Spleen (tissue), 11 donors: ENCODE measurements at regions not wholly inside any gene's neighbourhood (a gene's known extent, or its start where the extent isn't known, plus 50 kb on each side); places are given as distances from the start of the nearest gene placed in this dataset.
A peak's percentile ranks its signal among the peaks of the same experiment; 100 is the strongest.

ENCODE experiments used
- DNase-seq: peaks from one replicate; pipeline ENCODE4 v3.0.0-alpha.2; 2020
- H3K27ac ChIP-seq, 8 donors: fragments of 200-600 bp; sonication (generic) in 7 of 8; 1 replicate in 4 of 8; 2 replicates in 4 of 8; pipeline versions ENCODE4 v1.5.0 to v1.8.0; 2016 to 2021; ENCODE audit warnings: inconsistent platforms in 4 of 8, mild to moderate bottlenecking in 4 of 8, moderate library complexity in 1 of 8
- H3K27me3 ChIP-seq, 7 donors: fragments of 200-600 bp; sonication (generic) in 6 of 7; replicated peaks in 1 of 7; 1 replicate in 4 of 7; 2 replicates in 3 of 7; pipeline versions ENCODE4 v1.5.0 to v1.8.0; 2016 to 2021; ENCODE audit warnings: inconsistent platforms in 3 of 7, mild to moderate bottlenecking in 1 of 7
- H3K36me3 ChIP-seq, 6 donors: fragments of 200-600 bp; sonication (generic) in 5 of 6; 1 replicate in 4 of 6; 2 replicates in 2 of 6; pipeline versions ENCODE4 v1.5.0 to v1.8.0; 2016 to 2021; ENCODE audit warnings: inconsistent platforms in 2 of 6
- H3K4me1 ChIP-seq, 6 donors: fragments of 200-600 bp; sonication (generic) in 5 of 6; 1 replicate in 3 of 6; 2 replicates in 3 of 6; pipeline versions ENCODE4 v1.5.0 to v1.8.0; 2016 to 2021; ENCODE audit warnings: inconsistent platforms in 3 of 6
- H3K4me3 ChIP-seq, 8 donors: fragments of 200-600 bp; sonication (generic) in 7 of 8; 1 replicate in 4 of 8; 2 replicates in 4 of 8; pipeline versions ENCODE4 v1.5.0 to v1.8.0; 2016 to 2021; ENCODE audit warnings: inconsistent platforms in 4 of 8, mild to moderate bottlenecking in 4 of 8, moderate library complexity in 2 of 8
- H3K9me3 ChIP-seq, 8 donors: fragments of 200-600 bp; sonication (generic) in 7 of 8; 1 replicate in 4 of 8; 2 replicates in 4 of 8; pipeline versions ENCODE4 v1.5.0 to v1.8.0; 2016 to 2021; ENCODE audit warnings: inconsistent platforms in 4 of 8
- POLR2A ChIP-seq, 3 donors: fragments of 450-650 bp; IDR thresholded peaks; one replicate each; pipeline ENCODE4 v1.5.1; 2017; ENCODE audit warnings: antibody characterized with exemption in 3 of 3, mild to moderate bottlenecking in 1 of 3
- POLR2AphosphoS5 ChIP-seq, 3 donors: sonication (generic); formaldehyde crosslinking; IDR thresholded peaks; one replicate each; pipeline ENCODE4 v1.5.1; 2017; ENCODE audit warnings: antibody characterized with exemption in 3 of 3
- WGBS, 5 donors: extraction: QIAGEN DNeasy Blood & Tissue Kit in 3 of 5; methylation state at CpG; one replicate each; pipeline versions ENCODE4 v1.1.5 to v1.1.7; 2013 to 2018; 5-methylcytosine and 5-hydroxymethylcytosine counted together
- intact Hi-C: fragments of 100-400 bp; cut with DNase I; formaldehyde crosslinking; loops from one replicate; pipeline ENCODE4 v1.15.0; 2023; ENCODE audit warnings: low total_unique reads
- TF ChIP-seq, protein P1 (sequence below), 11 experiments: fragments of 200-600 bp in 7 of 11; fragments of 450-650 bp in 4 of 11; sonication (generic) in 4 of 11; IDR thresholded peaks in 8 of 11; conservative IDR thresholded peaks in 3 of 11; 1 replicate in 7 of 11; 2 replicates in 4 of 11; pipeline versions ENCODE4 v1.4.0 to v1.8.0; 2016 to 2021; ENCODE audit warnings: antibody characterized with exemption in 11 of 11, inconsistent platforms in 4 of 11, mild to moderate bottlenecking in 1 of 11
- donor health status: healthy with polysubstance abuse.
- donor health status: DM: no; HTN: no; CAD: no; lungs with moderate emphysema.
- donor health status: DM: no; HTN: no; CAD: no.
- donor health status: Bipolar disorder and iron deficiency.
- donor health status: healthy.
- donor health status: DM: no; HTN: no; CAD: no.
- donor health status: DM: yes; HTN: yes; CAD: no.

DNA sequence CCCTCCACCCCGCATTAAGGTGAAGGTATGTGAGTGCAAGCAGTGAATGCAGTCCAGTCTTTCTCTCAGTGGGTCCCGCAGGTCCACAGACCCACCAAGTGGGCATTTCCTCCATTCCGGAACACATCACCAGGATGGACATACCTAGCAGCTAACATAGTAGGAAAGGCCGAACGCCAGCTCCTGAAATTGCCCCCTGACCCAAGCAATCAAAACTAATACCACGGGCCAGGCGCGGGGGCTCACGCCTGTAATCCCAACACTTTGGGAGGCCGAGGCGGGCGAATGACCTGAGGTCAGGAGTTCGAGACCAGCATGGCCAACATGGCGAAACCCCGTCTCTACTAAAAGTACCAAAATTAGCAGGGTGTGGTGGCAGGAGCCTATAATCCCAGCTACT is 71.7 kb upstream of the VSTM2B start:
- no peak for DNase-seq
- Histone ChIP-seq H3K27ac (no peak overlapping the region), H3K9me3 (peaks cover 0 to 40% (median 22%) of the 10 kb centered on the region in 8 donors), H3K27me3 (peaks cover 0 to 28% (median 0%) of the 10 kb centered on the region in 7 donors), H3K4me3 (no peak overlapping the region), H3K4me1 (no peaks in the 10 kb centered on the region), H3K36me3 (no peaks in the 10 kb centered on the region)
- no peak for TF ChIP-seq POLR2AphosphoS5 (IDR thresholded peaks at IDR 0.05)
- TF ChIP-seq, protein P1, sequence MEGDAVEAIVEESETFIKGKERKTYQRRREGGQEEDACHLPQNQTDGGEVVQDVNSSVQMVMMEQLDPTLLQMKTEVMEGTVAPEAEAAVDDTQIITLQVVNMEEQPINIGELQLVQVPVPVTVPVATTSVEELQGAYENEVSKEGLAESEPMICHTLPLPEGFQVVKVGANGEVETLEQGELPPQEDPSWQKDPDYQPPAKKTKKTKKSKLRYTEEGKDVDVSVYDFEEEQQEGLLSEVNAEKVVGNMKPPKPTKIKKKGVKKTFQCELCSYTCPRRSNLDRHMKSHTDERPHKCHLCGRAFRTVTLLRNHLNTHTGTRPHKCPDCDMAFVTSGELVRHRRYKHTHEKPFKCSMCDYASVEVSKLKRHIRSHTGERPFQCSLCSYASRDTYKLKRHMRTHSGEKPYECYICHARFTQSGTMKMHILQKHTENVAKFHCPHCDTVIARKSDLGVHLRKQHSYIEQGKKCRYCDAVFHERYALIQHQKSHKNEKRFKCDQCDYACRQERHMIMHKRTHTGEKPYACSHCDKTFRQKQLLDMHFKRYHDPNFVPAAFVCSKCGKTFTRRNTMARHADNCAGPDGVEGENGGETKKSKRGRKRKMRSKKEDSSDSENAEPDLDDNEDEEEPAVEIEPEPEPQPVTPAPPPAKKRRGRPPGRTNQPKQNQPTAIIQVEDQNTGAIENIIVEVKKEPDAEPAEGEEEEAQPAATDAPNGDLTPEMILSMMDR (IDR thresholded peaks at IDR 0.05 in 8 of 11, conservative IDR thresholded peaks at IDR 0.05 in 3 of 11), result no peak
- intact Hi-C loops, result no loop called here
- 91 to 97% (median 93%) methylated on average over 12 to 15 of the region's 15 CpGs for WGBS, 5 donors

DNA sequence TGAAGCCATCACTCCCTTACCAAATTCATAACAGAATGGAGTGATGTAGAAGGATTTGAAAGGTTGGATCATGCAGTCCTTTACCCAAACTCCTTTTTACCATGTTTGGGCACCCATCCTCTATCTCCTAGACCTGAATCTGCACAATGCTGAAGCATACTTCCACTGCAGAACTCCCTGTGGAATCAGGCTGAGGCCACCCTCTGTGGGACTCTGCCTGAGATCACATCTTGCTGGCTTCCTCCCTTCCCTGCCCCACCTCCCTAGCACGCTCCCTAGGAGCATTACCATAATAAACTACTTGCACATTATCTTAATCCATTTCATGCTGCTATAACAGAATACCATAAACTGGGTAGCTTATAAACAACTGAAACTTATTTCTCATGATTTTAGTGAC is 68.4 kb upstream of the VSTM2B start:
- Histone ChIP-seq H3K36me3 (no peaks in the 10 kb centered on the region), H3K27ac (no peak overlapping the region), H3K9me3 (peaks cover 0 to 35% (median 22%) of the 10 kb centered on the region in 8 donors), H3K4me1 (no peaks in the 10 kb centered on the region), H3K4me3 (no peak overlapping the region), H3K27me3 (peaks cover 0 to 16% (median 0%) of the 10 kb centered on the region in 7 donors)
- intact Hi-C loops, result no loop called here
- TF ChIP-seq POLR2AphosphoS5 (IDR thresholded peaks at IDR 0.05) (no peak), POLR2A (IDR thresholded peaks at IDR 0.05) (no peak)
- TF ChIP-seq, protein P1 (IDR thresholded peaks at IDR 0.05 in 8 of 11, conservative IDR thresholded peaks at IDR 0.05 in 3 of 11), result no peak
- DNase-seq, result no peak
- WGBS, 5 donors, result 79 to 89% (median 84%) methylated on average over 1 of the region's 1 CpG

DNA sequence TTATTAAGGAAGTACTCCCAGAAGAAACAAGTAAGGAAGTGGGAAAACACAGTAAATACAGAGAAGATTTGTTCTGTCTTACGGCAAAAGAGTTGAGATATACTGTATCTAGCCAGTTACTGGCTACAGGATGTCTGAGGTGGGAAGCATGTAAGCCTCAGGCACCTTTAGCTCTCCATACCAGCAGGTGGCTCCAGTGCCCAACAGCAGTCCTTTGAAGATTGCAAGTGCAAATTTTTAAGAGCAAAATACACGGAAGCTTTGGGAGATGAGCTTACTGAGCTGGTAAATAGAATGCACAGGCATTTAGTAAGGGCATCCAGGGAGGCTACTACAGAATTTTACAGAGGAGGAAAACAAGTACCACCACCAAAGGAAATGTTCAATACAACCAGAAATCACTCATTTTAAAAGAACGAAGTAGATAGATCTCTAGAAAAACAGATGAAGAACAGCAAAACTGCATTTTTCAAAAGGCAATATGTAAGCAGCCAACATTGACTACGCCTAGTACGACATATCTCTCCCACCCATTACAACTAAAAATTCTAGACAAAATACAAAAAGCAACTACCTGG is 57.9 kb upstream of the VSTM2B start:
- TF ChIP-seq POLR2A (IDR thresholded peaks at IDR 0.05), result no peak
- TF ChIP-seq, protein P1 (IDR thresholded peaks at IDR 0.05 in 8 of 11, conservative IDR thresholded peaks at IDR 0.05 in 3 of 11), result peak in 1 of 11 experiments; percentile 18
- no peak for TF ChIP-seq POLR2AphosphoS5 (IDR thresholded peaks at IDR 0.05)

DNA sequence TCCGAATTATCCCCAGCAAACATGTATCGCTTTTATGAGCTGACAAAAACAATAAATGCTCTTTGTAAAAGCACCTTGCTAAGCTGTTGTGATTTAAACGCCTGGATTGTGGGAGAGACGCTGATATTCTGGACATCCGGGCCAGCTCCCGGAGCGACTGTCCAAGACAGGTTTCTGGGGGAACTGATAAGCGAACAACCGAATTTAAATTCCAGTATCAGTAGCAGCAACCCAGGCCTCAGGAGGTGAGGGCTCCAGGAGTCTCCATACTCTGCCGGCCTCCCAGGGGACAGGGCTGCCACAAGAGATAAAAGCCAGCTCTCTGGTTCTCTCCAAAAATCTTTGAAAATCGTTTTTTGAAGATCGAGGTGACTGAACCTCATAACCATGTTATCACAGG is 50.3 kb upstream of the VSTM2B start:
- H3K4me3 ChIP-seq, result no peak overlapping the region
- peaks cover 0 to 12% (median 8%) of the 10 kb centered on the region in 8 donors for H3K9me3 ChIP-seq
- WGBS, 5 donors, result 77 to 85% (median 81%) methylated on average over 12 of the region's 12 CpGs
- DNase-seq, result no peak
- H3K36me3 ChIP-seq, result no peaks in the 10 kb centered on the region
- no peak for TF ChIP-seq POLR2AphosphoS5 (IDR thresholded peaks at IDR 0.05)
- TF ChIP-seq, protein P1 (IDR thresholded peaks at IDR 0.05 in 8 of 11, conservative IDR thresholded peaks at IDR 0.05 in 3 of 11), result no peak
- TF ChIP-seq POLR2A (IDR thresholded peaks at IDR 0.05), result no peak
- intact Hi-C loops, result no loop called here
- no peak overlapping the region for H3K27ac ChIP-seq
- no peaks in the 10 kb centered on the region for H3K4me1 ChIP-seq
- peaks cover 0 to 34% (median 0%) of the 10 kb centered on the region in 7 donors for H3K27me3 ChIP-seq

More for the DNA sequence above, 57.9 kb upstream of the VSTM2B start:
- Histone ChIP-seq H3K36me3 (no peaks in the 10 kb centered on the region), H3K4me1 (no peaks in the 10 kb centered on the region), H3K4me3 (no peak overlapping the region), H3K27me3 (no peaks in the 10 kb centered on the region), H3K27ac (no peak overlapping the region), H3K9me3 (peaks cover 0 to 14% (median 3%) of the 10 kb centered on the region in 8 donors)
- 61 to 72% (median 67%) methylated on average over 5 of the region's 5 CpGs for WGBS, 5 donors
- no peak for DNase-seq
- intact Hi-C loops, result no loop called here
